LNCaP clone FGC (cell line): ENCODE measurements at regions not wholly inside any gene's neighbourhood (a gene's known extent, or its start where the extent isn't known, plus 50 kb on each side); places are given as distances from the start of the nearest gene placed in this dataset.
"Not testable (repeated sequence)": the region's sequence is repeated elsewhere in the genome, so short reads cannot be mapped to it uniquely, and the experiment has no call there.

Source experiments
- DNase-seq: peaks from one replicate; pipeline ENCODE4 v3.0.0-alpha.2; 2011; ENCODE audit warnings: low read depth
- H3K4me3 ChIP-seq: 2 replicates; pipeline ENCODE4 v1.5.1; 2011; ENCODE audit warnings: mild to moderate bottlenecking, low read depth, low read length, control low read depth
- TF ChIP-seq, protein P1 (sequence below): IDR thresholded peaks from 2 replicates; pipeline ENCODE4 v1.5.1; 2012; ENCODE audit warnings: mild to moderate bottlenecking; ENCODE audit not compliant: control insufficient read depth, insufficient read depth; ENCODE audit errors: extremely low read depth

DNA sequence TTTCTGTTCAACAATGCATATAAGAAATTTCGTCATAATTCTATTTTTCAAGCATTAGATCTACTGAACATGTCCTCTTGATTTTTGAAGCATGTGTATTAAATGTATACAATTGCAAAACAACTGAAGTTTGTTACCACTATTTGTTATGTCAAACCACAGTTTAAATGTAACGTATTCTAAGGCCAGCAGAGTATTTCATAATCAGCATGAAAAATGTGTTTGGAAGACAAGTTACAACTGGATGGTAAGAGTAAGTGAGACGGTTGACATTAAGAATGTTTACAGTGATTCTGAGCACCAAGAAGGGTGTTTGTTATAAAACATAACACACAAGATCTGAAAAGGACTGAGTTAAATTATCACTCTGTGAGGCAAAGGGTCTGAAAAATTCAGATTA is 738.4 kb downstream of the PLOD2 start:
- no peak overlapping the region for H3K4me3 ChIP-seq
- no peak for DNase-seq
- TF ChIP-seq, protein P1, sequence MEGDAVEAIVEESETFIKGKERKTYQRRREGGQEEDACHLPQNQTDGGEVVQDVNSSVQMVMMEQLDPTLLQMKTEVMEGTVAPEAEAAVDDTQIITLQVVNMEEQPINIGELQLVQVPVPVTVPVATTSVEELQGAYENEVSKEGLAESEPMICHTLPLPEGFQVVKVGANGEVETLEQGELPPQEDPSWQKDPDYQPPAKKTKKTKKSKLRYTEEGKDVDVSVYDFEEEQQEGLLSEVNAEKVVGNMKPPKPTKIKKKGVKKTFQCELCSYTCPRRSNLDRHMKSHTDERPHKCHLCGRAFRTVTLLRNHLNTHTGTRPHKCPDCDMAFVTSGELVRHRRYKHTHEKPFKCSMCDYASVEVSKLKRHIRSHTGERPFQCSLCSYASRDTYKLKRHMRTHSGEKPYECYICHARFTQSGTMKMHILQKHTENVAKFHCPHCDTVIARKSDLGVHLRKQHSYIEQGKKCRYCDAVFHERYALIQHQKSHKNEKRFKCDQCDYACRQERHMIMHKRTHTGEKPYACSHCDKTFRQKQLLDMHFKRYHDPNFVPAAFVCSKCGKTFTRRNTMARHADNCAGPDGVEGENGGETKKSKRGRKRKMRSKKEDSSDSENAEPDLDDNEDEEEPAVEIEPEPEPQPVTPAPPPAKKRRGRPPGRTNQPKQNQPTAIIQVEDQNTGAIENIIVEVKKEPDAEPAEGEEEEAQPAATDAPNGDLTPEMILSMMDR: no peak

- TF ChIP-seq, protein P1: no peak
- H3K4me3 ChIP-seq: no peak overlapping the region
- DNase-seq: no peak
Measured at GRCh38 chr3:145427355-145427754, 733.6 kb downstream of the PLOD2 start.

DNA sequence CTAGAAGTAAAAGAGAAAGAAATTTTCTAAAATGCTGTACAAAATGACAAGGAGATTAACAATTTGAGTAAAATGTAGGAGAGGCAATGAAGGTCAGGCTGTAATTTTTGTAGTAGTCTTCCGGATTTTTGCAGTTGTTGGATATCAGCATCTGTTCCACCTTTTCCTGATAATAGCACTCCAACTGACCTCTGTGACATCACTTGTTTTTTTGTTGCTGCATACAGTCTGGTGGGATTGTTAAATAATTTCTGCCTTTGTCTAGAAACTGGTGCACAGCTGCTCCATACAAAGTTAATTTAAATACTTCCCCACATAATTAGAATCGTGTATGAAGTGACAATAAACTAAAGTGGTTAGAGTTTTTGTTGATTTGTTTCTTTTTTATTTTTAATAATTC is 731.4 kb downstream of the PLOD2 start:
- TF ChIP-seq, protein P1: no peak
- no peak for DNase-seq
- no peak overlapping the region for H3K4me3 ChIP-seq

DNA sequence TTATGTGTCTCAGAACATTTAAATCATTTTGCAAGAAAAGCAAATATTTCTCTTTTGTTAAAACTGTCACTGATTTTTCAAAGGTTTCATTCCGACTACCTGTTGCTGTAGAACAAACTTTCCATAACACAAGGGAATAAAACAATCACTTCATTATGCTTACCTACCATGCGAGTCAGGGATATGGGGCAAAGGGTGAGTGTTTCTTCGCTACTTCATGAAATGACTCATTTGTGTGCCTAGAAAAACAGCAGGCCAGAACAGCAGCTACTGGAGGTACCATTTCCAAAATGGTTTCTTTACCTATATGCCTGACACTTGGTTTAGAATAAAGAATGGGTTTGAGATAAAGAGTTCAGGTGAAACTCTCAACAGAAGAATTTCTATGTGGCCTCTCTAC is 712.5 kb downstream of the PLOD2 start:
- TF ChIP-seq, protein P1: no peak
- no peak for DNase-seq
- H3K4me3 ChIP-seq: no peak overlapping the region

- H3K4me3 ChIP-seq: no peak overlapping the region
- TF ChIP-seq, protein P1: no peak
- no peak for DNase-seq
Measured at GRCh38 chr3:145450018-145450682, 710.8 kb downstream of the PLOD2 start.

DNA sequence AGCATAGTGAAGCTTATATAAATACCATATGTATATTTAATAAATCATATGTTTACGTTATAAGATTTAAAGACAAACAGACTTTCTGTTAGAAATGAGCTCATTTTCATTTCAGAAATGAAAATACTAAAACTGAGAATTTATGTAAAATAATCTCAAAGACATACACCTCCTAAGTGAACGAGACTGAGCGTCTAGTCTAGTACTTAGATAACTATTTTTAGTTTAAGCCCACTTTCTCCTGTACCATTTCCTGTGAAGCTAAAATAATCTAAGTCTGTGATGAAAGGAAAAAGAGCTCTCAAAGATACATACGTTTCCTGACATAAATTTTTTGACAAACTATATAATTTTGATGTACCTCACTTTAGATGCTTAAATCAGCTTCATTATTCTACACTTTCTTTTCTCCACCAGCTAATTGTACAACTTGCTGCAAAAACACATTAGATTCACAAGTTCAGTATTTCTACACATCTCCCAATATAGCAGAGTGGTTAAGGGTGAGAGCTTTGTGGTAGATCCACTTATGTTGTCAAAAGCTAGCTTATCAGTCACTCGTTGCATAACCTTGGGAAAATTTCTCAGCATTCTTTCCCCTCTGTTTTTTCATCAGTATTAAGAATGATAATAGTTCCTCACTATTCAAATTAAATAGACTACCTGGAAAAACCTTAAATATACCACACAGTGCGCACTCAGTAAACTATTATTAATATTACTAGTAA is 703.0 kb downstream of the PLOD2 start:
- DNase-seq: no peak
- TF ChIP-seq, protein P1: no peak
- H3K4me3 ChIP-seq: no peak overlapping the region

DNA sequence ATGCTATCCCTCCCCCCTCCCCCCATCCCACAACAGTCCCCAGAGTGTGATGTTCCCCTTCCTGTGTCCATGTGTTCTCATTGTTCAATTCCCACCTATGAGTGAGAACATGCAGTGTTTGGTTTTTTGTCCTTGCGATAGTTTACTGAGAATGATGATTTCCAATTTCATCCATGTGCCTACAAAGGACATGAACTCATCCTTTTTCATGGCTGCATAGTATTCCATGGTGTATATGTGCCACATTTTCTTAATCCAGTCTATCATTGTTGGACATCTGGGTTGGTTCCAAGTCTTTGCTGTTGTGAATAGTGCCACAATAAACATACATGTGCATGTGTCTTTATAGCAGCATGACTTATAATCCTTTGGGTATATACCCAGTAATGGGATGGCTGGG is 701.3 kb downstream of the PLOD2 start:
- not testable (repeated sequence) for DNase-seq, H3K4me3 ChIP-seq
